Liver (tissue), 8 donors: ENCODE measurements at regions not wholly inside any gene's neighbourhood (a gene's known extent, or its start where the extent isn't known, plus 50 kb on each side); places are given as distances from the start of the nearest gene placed in this dataset.

Source experiments
- DNase-seq: peaks from one replicate; pipeline ENCODE4 v3.0.0-alpha.2; 2017; ENCODE audit warnings: low spot score
- H3K27ac ChIP-seq, 2 donors: one replicate each; pipeline ENCODE4 v1.7.0; 2013; ENCODE audit warnings: inconsistent platforms in 2 of 2, low read length in 2 of 2, control low read depth in 1 of 2, low read depth in 1 of 2, mild to moderate bottlenecking in 1 of 2
- H3K27me3 ChIP-seq, 4 donors: one replicate each; pipeline versions ENCODE4 v1.6.1 to v1.7.0; 2013; ENCODE audit warnings: low read length in 3 of 4, inconsistent platforms in 1 of 4, mild to moderate bottlenecking in 1 of 4, moderate library complexity in 1 of 4; ENCODE audit not compliant: control insufficient read depth in 4 of 4, insufficient read depth in 4 of 4
- H3K36me3 ChIP-seq, 4 donors: one replicate each; pipeline versions ENCODE4 v1.6.1 to v1.7.0; 2013; ENCODE audit warnings: low read length in 3 of 4, mild to moderate bottlenecking in 3 of 4, low read depth in 1 of 4, moderate library complexity in 1 of 4; ENCODE audit not compliant: control insufficient read depth in 4 of 4, insufficient read depth in 3 of 4
- H3K4me1 ChIP-seq, 4 donors: one replicate each; pipeline versions ENCODE4 v1.6.1 to v1.7.0; 2013; ENCODE audit warnings: low read length in 3 of 4, mild to moderate bottlenecking in 3 of 4, moderate library complexity in 1 of 4; ENCODE audit not compliant: control insufficient read depth in 4 of 4, insufficient read depth in 4 of 4
- H3K4me3 ChIP-seq, 3 donors: one replicate each; pipeline versions ENCODE4 v1.6.1 to v1.7.0; 2013; ENCODE audit warnings: low read length in 3 of 3, control low read depth in 1 of 3, low read depth in 1 of 3, mild to moderate bottlenecking in 1 of 3
- H3K9ac ChIP-seq, 2 donors: one replicate each; pipeline ENCODE4 v1.7.0; 2013; ENCODE audit warnings: low read length in 2 of 2, mild to moderate bottlenecking in 2 of 2, moderate library complexity in 2 of 2, control low read depth in 1 of 2, low read depth in 1 of 2
- H3K9me3 ChIP-seq, 4 donors: one replicate each; pipeline versions ENCODE4 v1.6.1 to v1.7.0; 2013; ENCODE audit warnings: low read length in 3 of 4; ENCODE audit not compliant: control insufficient read depth in 4 of 4
- EGR1 ChIP-seq, 2 donors: IDR thresholded peaks; 2 replicates each; pipeline ENCODE4 v1.6.1; 2016 to 2018; ENCODE audit warnings: antibody characterized with exemption in 2 of 2, low read depth in 2 of 2
- FOXA1 ChIP-seq: IDR thresholded peaks from 2 replicates; pipeline ENCODE4 v1.6.1; 2016; ENCODE audit warnings: antibody characterized with exemption
- FOXA2 ChIP-seq: IDR thresholded peaks from 2 replicates; pipeline ENCODE4 v1.6.1; 2016; ENCODE audit warnings: antibody characterized with exemption
- GABPA ChIP-seq, 2 donors: IDR thresholded peaks in 1 of 2; conservative IDR thresholded peaks in 1 of 2; 2 replicates each; pipeline ENCODE4 v1.6.1; 2016; ENCODE audit warnings: antibody characterized with exemption in 2 of 2, mild to moderate bottlenecking in 1 of 2, moderate library complexity in 1 of 2
- HNF4A ChIP-seq, 2 donors: conservative IDR thresholded peaks; 2 replicates each; pipeline ENCODE4 v1.6.1; 2016; ENCODE audit warnings: antibody characterized with exemption in 2 of 2, mild to moderate bottlenecking in 2 of 2
- HNF4G ChIP-seq: IDR thresholded peaks from 2 replicates; pipeline ENCODE4 v1.6.1; 2016; ENCODE audit warnings: antibody characterized with exemption
- JUND ChIP-seq, 2 donors: IDR thresholded peaks; 2 replicates each; pipeline ENCODE4 v1.6.1; 2016; ENCODE audit warnings: antibody characterized with exemption in 2 of 2
- NR2F2 ChIP-seq: IDR thresholded peaks from 2 replicates; pipeline ENCODE4 v1.6.1; 2016; ENCODE audit warnings: antibody characterized with exemption
- RAD21 ChIP-seq, 2 donors: IDR thresholded peaks; 2 replicates each; pipeline ENCODE4 v1.6.1; 2016; ENCODE audit warnings: antibody characterized with exemption in 2 of 2, mild to moderate bottlenecking in 2 of 2
- RXRA ChIP-seq, 2 donors: IDR thresholded peaks; 2 replicates each; pipeline ENCODE4 v1.6.1; 2017 to 2018; ENCODE audit warnings: antibody characterized with exemption in 2 of 2, mild to moderate bottlenecking in 1 of 2
- SP1 ChIP-seq: IDR thresholded peaks from 2 replicates; pipeline ENCODE4 v1.6.1; 2018; ENCODE audit warnings: antibody characterized with exemption, mild to moderate bottlenecking
- TAF1 ChIP-seq: conservative IDR thresholded peaks from 2 replicates; pipeline ENCODE4 v1.6.1; 2016; ENCODE audit warnings: antibody characterized with exemption, mild to moderate bottlenecking
- YY1 ChIP-seq: IDR thresholded peaks from 2 replicates; pipeline ENCODE4 v1.6.1; 2016; ENCODE audit warnings: antibody characterized with exemption, mild to moderate bottlenecking
- WGBS: extraction: QIAGEN DNeasy Blood & Tissue Kit; methylation state at CpG from one replicate; pipeline ENCODE4 v1.1.7; 2013; 5-methylcytosine and 5-hydroxymethylcytosine counted together
- TF ChIP-seq, protein P1 (sequence below): fragments of 150-350 bp; IDR thresholded peaks from 2 replicates; pipeline ENCODE4 v1.5.1; 2017; ENCODE audit warnings: improper control_type of control experiment, low read depth, low read length; ENCODE audit not compliant: missing input control
- TF ChIP-seq, protein P2 (sequence below): IDR thresholded peaks from 2 replicates; pipeline ENCODE4 v1.6.1; 2016; ENCODE audit warnings: antibody characterized with exemption
- TF ChIP-seq, protein P3 (sequence below): IDR thresholded peaks from 2 replicates; pipeline ENCODE4 v1.6.1; 2016; ENCODE audit warnings: antibody characterized with exemption
- TF ChIP-seq, protein P4 (sequence below): IDR thresholded peaks from 2 replicates; pipeline ENCODE4 v1.6.1; 2016; ENCODE audit warnings: antibody characterized with exemption, mild to moderate bottlenecking
- TF ChIP-seq, protein P5 (sequence below): IDR thresholded peaks from 2 replicates; pipeline ENCODE4 v1.6.1; 2016; ENCODE audit warnings: antibody characterized with exemption
- donor health status: healthy.
- donor health status: healthy.
- donor health status: healthy.
- donor health status: healthy.
- donor health status: healthy.

DNA sequence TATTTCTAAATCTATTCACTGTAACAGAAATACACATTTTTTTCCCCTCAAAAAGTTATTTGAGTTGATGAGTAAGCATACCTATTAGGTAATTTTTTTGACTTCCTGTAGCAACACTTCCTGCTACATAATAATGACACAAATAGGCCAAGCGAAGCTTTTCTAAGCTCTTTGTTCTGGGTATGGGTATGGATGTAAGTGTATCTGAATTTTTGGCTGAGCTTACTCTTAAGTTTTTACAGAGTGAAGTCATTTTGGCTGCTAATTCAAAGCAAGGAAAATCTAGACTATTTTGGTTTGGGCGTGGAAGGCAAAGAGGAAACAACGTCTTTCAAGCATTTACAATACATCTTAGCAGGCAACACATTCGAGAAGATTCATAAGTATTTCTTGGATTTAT, 1206.0 kb upstream of the FLRT2 start:
- H3K36me3 ChIP-seq = no peaks in the 10 kb centered on the region
- H3K27ac ChIP-seq = no peak overlapping the region
- no peak for DNase-seq
- TF ChIP-seq, protein P1, sequence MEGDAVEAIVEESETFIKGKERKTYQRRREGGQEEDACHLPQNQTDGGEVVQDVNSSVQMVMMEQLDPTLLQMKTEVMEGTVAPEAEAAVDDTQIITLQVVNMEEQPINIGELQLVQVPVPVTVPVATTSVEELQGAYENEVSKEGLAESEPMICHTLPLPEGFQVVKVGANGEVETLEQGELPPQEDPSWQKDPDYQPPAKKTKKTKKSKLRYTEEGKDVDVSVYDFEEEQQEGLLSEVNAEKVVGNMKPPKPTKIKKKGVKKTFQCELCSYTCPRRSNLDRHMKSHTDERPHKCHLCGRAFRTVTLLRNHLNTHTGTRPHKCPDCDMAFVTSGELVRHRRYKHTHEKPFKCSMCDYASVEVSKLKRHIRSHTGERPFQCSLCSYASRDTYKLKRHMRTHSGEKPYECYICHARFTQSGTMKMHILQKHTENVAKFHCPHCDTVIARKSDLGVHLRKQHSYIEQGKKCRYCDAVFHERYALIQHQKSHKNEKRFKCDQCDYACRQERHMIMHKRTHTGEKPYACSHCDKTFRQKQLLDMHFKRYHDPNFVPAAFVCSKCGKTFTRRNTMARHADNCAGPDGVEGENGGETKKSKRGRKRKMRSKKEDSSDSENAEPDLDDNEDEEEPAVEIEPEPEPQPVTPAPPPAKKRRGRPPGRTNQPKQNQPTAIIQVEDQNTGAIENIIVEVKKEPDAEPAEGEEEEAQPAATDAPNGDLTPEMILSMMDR = no peak
- TF ChIP-seq YY1 (no peak), HNF4G (no peak), RXRA (IDR thresholded peaks at IDR 0.05) (no peak), SP1 (no peak), NR2F2 (no peak), RAD21 (IDR thresholded peaks at IDR 0.05) (no peak), GABPA (IDR thresholded peaks at IDR 0.05 in 1 of 2, conservative IDR thresholded peaks at IDR 0.05 in 1 of 2) (no peak), FOXA2 (no peak), EGR1 (IDR thresholded peaks at IDR 0.05; ENCODE audit: low read depth in 2 of 2) (no peak), HNF4A (conservative IDR thresholded peaks at IDR 0.05) (no peak), FOXA1 (no peak), JUND (IDR thresholded peaks at IDR 0.05) (no peak), TAF1 (no peak)
- TF ChIP-seq, protein P2, sequence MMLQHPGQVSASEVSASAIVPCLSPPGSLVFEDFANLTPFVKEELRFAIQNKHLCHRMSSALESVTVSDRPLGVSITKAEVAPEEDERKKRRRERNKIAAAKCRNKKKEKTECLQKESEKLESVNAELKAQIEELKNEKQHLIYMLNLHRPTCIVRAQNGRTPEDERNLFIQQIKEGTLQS = no peak
- TF ChIP-seq, protein P3, sequence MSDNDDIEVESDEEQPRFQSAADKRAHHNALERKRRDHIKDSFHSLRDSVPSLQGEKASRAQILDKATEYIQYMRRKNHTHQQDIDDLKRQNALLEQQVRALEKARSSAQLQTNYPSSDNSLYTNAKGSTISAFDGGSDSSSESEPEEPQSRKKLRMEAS = no peak
- TF ChIP-seq, protein P4, sequence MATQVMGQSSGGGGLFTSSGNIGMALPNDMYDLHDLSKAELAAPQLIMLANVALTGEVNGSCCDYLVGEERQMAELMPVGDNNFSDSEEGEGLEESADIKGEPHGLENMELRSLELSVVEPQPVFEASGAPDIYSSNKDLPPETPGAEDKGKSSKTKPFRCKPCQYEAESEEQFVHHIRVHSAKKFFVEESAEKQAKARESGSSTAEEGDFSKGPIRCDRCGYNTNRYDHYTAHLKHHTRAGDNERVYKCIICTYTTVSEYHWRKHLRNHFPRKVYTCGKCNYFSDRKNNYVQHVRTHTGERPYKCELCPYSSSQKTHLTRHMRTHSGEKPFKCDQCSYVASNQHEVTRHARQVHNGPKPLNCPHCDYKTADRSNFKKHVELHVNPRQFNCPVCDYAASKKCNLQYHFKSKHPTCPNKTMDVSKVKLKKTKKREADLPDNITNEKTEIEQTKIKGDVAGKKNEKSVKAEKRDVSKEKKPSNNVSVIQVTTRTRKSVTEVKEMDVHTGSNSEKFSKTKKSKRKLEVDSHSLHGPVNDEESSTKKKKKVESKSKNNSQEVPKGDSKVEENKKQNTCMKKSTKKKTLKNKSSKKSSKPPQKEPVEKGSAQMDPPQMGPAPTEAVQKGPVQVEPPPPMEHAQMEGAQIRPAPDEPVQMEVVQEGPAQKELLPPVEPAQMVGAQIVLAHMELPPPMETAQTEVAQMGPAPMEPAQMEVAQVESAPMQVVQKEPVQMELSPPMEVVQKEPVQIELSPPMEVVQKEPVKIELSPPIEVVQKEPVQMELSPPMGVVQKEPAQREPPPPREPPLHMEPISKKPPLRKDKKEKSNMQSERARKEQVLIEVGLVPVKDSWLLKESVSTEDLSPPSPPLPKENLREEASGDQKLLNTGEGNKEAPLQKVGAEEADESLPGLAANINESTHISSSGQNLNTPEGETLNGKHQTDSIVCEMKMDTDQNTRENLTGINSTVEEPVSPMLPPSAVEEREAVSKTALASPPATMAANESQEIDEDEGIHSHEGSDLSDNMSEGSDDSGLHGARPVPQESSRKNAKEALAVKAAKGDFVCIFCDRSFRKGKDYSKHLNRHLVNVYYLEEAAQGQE = no peak
- TF ChIP-seq, protein P5, sequence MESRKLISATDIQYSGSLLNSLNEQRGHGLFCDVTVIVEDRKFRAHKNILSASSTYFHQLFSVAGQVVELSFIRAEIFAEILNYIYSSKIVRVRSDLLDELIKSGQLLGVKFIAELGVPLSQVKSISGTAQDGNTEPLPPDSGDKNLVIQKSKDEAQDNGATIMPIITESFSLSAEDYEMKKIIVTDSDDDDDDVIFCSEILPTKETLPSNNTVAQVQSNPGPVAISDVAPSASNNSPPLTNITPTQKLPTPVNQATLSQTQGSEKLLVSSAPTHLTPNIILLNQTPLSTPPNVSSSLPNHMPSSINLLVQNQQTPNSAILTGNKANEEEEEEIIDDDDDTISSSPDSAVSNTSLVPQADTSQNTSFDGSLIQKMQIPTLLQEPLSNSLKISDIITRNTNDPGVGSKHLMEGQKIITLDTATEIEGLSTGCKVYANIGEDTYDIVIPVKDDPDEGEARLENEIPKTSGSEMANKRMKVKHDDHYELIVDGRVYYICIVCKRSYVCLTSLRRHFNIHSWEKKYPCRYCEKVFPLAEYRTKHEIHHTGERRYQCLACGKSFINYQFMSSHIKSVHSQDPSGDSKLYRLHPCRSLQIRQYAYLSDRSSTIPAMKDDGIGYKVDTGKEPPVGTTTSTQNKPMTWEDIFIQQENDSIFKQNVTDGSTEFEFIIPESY = no peak
- no peak overlapping the region for H3K9ac ChIP-seq
- no peaks in the 10 kb centered on the region for H3K4me1 ChIP-seq
- no peak overlapping the region for H3K4me3 ChIP-seq
- WGBS = 61% methylated on average over 4 of the region's 4 CpGs
- H3K9me3 ChIP-seq = no peaks in the 10 kb centered on the region
- peaks cover 0 to 2% (median 0%) of the 10 kb centered on the region in 4 donors for H3K27me3 ChIP-seq
